ENCODE measurements at regions not wholly inside any gene's neighbourhood (a gene's known extent, or its start where the extent isn't known, plus 50 kb on each side); places are given as distances from the start of the nearest gene placed in this dataset.

- no peak for TF ChIP-seq CTCF (IDR thresholded peaks at IDR 0.05)
- no peak for TF ChIP-seq POLR2A (IDR thresholded peaks at IDR 0.05)
These were observed 272.8 kb upstream of the SLC30A5 start for GRCh38 chr5:68821056-68821455.

Data from upper lobe of left lung (tissue), 4 donors.